B cell (primary cell): ENCODE measurements at regions not wholly inside any gene's neighbourhood (a gene's known extent, or its start where the extent isn't known, plus 50 kb on each side); places are given as distances from the start of the nearest gene placed in this dataset.

Experiments used
- ATAC-seq: fragments of 200-7000 bp; cut with Tn5 transposase; one replicate; pipeline ENCODE4 v1.10.0; 2021; ENCODE audit warnings: low read depth, mild to moderate bottlenecking, moderate number of reproducible peaks, moderate library complexity
- CTCF ChIA-PET: fragments of 350-600 bp; sonication (Branson Sonifier 250); formaldehyde crosslinking; loops from one replicate; lab custom pipeline; 2021; ENCODE audit warnings: antibody characterized with exemption, inconsistent platforms; lab: Charles Lee
- POLR2A ChIA-PET: fragments of 350-600 bp; sonication (Branson Sonifier 250); formaldehyde crosslinking; loops from one replicate; lab custom pipeline; 2021; ENCODE audit warnings: antibody characterized with exemption; lab: Charles Lee
- DNase-seq: peaks from one replicate; pipeline ENCODE4 v3.0.0; 2013
- H2AFZ ChIP-seq: 2 replicates; pipeline ENCODE4 v1.6.1; 2012; ENCODE audit warnings: mild to moderate bottlenecking, low read depth, low read length; ENCODE audit not compliant: insufficient read depth, poor library complexity, severe bottlenecking
- H3K27ac ChIP-seq, 2 donors: 1 replicate in 1 of 2; 2 replicates in 1 of 2; pipeline ENCODE4 v1.5.1; 2012 to 2013; ENCODE audit warnings: low read length in 2 of 2, mild to moderate bottlenecking in 2 of 2, moderate library complexity in 1 of 2
- H3K27me3 ChIP-seq, 4 experiments: fragments of 200-600 bp in 1 of 4; sonication (generic) in 1 of 4; replicated peaks in 1 of 4; 1 replicate in 2 of 4; 2 replicates in 2 of 4; pipeline versions ENCODE4 v1.6.1 to v1.7.0; 2013 to 2016; ENCODE audit warnings: low read length in 3 of 4, mild to moderate bottlenecking in 2 of 4, mixed read lengths in 1 of 4, moderate library complexity in 1 of 4; ENCODE audit not compliant: insufficient read depth in 4 of 4, control insufficient read depth in 3 of 4; ENCODE audit errors: control extremely low read depth in 1 of 4
- H3K36me3 ChIP-seq, 2 experiments: replicated peaks in 1 of 2; 1 replicate in 1 of 2; 2 replicates in 1 of 2; pipeline versions ENCODE4 v1.6.1 to v1.7.1; 2013; ENCODE audit warnings: low read length in 1 of 2; ENCODE audit not compliant: insufficient read depth in 2 of 2, control insufficient read depth in 1 of 2; ENCODE audit errors: control extremely low read depth in 1 of 2, extremely low read depth in 1 of 2
- H3K4me1 ChIP-seq, 2 donors: fragments of 200-600 bp in 1 of 2; sonication (generic) in 1 of 2; 1 replicate in 1 of 2; 2 replicates in 1 of 2; pipeline versions ENCODE4 v1.5.1 to v1.6.1; 2013 to 2017; ENCODE audit warnings: low read length in 2 of 2; ENCODE audit not compliant: control insufficient read depth in 2 of 2, insufficient read depth in 2 of 2
- H3K4me2 ChIP-seq: replicated peaks from 2 replicates; pipeline ENCODE3; 2012; ENCODE audit warnings: mild to moderate bottlenecking, low read depth, low read length; ENCODE audit not compliant: poor library complexity, severe bottlenecking
- H3K4me3 ChIP-seq, 5 experiments: fragments of 200-600 bp in 1 of 5; sonication (generic) in 1 of 5; 1 replicate in 3 of 5; 2 replicates in 2 of 5; pipeline versions ENCODE4 v1.5.1 to v1.7.0; 2011 to 2016; ENCODE audit warnings: low read length in 4 of 5, mild to moderate bottlenecking in 4 of 5, low read depth in 2 of 5, control low read depth in 1 of 5, moderate library complexity in 1 of 5; ENCODE audit not compliant: insufficient read depth in 1 of 5; ENCODE audit errors: control extremely low read depth in 1 of 5, extremely low read depth in 1 of 5
- H3K79me2 ChIP-seq: fragments of 200-600 bp; sonication (generic); one replicate; pipeline ENCODE4 v1.6.0; 2016; ENCODE audit warnings: low read length; ENCODE audit not compliant: control insufficient read depth, insufficient read depth
- H3K9ac ChIP-seq: fragments of 200-600 bp; sonication (generic); 2 replicates; pipeline ENCODE4 v1.6.1; 2017; ENCODE audit warnings: mild to moderate bottlenecking, low read length, moderate library complexity
- H3K9me3 ChIP-seq, 3 donors: one replicate each; pipeline versions ENCODE4 v1.6.1 to v1.7.1; 2013; ENCODE audit warnings: low read length in 2 of 3; ENCODE audit not compliant: control insufficient read depth in 2 of 3, insufficient read depth in 1 of 3; ENCODE audit errors: control extremely low read depth in 1 of 3
- H4K20me1 ChIP-seq: 2 replicates; pipeline ENCODE4 v1.6.0; 2012; ENCODE audit warnings: mild to moderate bottlenecking, low read length; ENCODE audit not compliant: insufficient read depth, control insufficient read depth, poor library complexity, severe bottlenecking
- H3K27ac Mint-ChIP-seq: one replicate; pipeline ENCODE4 v1.8.0; 2021; ENCODE audit warnings: mixed read lengths
- H3K27me3 Mint-ChIP-seq: one replicate; pipeline ENCODE4 v1.8.0; 2021; ENCODE audit warnings: mixed read lengths
- H3K4me1 Mint-ChIP-seq: one replicate; pipeline ENCODE4 v1.8.0; 2021; ENCODE audit warnings: mixed read lengths
- H3K4me3 Mint-ChIP-seq: one replicate; pipeline ENCODE4 v1.8.0; 2021; ENCODE audit warnings: mixed read lengths
- H3K9me3 Mint-ChIP-seq: one replicate; pipeline ENCODE4 v1.8.0; 2022; ENCODE audit warnings: mixed read lengths; ENCODE audit not compliant: insufficient read depth
- CTCF ChIP-seq: fragments of 200-600 bp; IDR thresholded peaks from one replicate; pipeline ENCODE4 v1.8.0; 2022; ENCODE audit warnings: antibody characterized with exemption, mild to moderate bottlenecking
- EZH2 ChIP-seq: IDR thresholded peaks from 2 replicates; pipeline ENCODE4 v1.6.1; 2012; ENCODE audit warnings: borderline replicate concordance, low read depth, mild to moderate bottlenecking, moderate library complexity, low read length; ENCODE audit not compliant: insufficient read depth, poor library complexity, severe bottlenecking
- WGBS: methylation state at CpG from one replicate; pipeline ENCODE4 v1.1.5; 2013; ENCODE audit warnings: missing lambda C conversion rate; ENCODE audit not compliant: insufficient coverage; 5-methylcytosine and 5-hydroxymethylcytosine counted together
- intact Hi-C: fragments of 100-400 bp; cut with micrococcal nuclease; formaldehyde crosslinking; loops from one replicate; pipeline ENCODE4 v1.10.0; 2022

GRCh38 chr17:14730821-14731220 lies 429.9 kb downstream of the HS3ST3B1 start:
- Histone ChIP-seq H3K4me3 (no peak overlapping the region), H3K36me3 (no peaks in the 10 kb centered on the region), H3K4me2 (no peak overlapping the region), H3K9ac (no peak overlapping the region), H3K27me3 (no peaks in the 10 kb centered on the region), H4K20me1 (no peaks in the 10 kb centered on the region), H3K79me2 (no peaks in the 10 kb centered on the region), H3K9me3 (no peaks in the 10 kb centered on the region), H2AFZ (no peak overlapping the region), H3K27ac (no peak overlapping the region), H3K4me1 (no peaks in the 10 kb centered on the region)
- intact Hi-C loops: no loop called here
- ChIA-PET CTCF (no interaction called here), POLR2A (no interaction called here)
- peaks cover 3% of the 10 kb centered on the region for H3K9me3 Mint-ChIP-seq
- H3K27me3 Mint-ChIP-seq: peaks cover 7% of the 10 kb centered on the region
- DNase-seq: no peak
- TF ChIP-seq EZH2: no peak
- ATAC-seq: no peak
- H3K4me1 Mint-ChIP-seq: no peaks in the 10 kb centered on the region
- no peak overlapping the region for H3K4me3 Mint-ChIP-seq
- WGBS: 96% methylated on average over 2 of the region's 2 CpGs
- H3K27ac Mint-ChIP-seq: no peak overlapping the region

GRCh38 chr17:14725729-14726128 lies 424.8 kb downstream of the HS3ST3B1 start:
- H3K9ac ChIP-seq: no peak overlapping the region
- no CpG with 5 or more reads among the region's 4 CpGs for WGBS
- no peaks in the 10 kb centered on the region for H3K79me2 ChIP-seq
- no peak for DNase-seq
- H2AFZ ChIP-seq: no peak overlapping the region
- no peak for ATAC-seq
- Mint-ChIP-seq H3K4me1 (no peaks in the 10 kb centered on the region), H3K4me3 (no peak overlapping the region), H3K9me3 (peaks cover 5% of the 10 kb centered on the region), H3K27me3 (peaks cover 4% of the 10 kb centered on the region), H3K27ac (no peak overlapping the region)
- H3K9me3 ChIP-seq: peaks cover 1 to 4% (median 3%) of the 10 kb centered on the region in 3 donors
- intact Hi-C loops: no loop called here
- no peak overlapping the region for H3K4me2 ChIP-seq
- H3K4me1 ChIP-seq: no peaks in the 10 kb centered on the region
- no peak overlapping the region for H3K4me3 ChIP-seq
- CTCF ChIA-PET: no interaction called here
- no peaks in the 10 kb centered on the region for H3K36me3 ChIP-seq
- H3K27me3 ChIP-seq: no peaks in the 10 kb centered on the region
- H3K27ac ChIP-seq: no peak overlapping the region
- POLR2A ChIA-PET: no interaction called here
- no peak for TF ChIP-seq CTCF
- TF ChIP-seq EZH2: no peak
- no peaks in the 10 kb centered on the region for H4K20me1 ChIP-seq
